ENCODE measurements at regions not wholly inside any gene's neighbourhood (a gene's known extent, or its start where the extent isn't known, plus 50 kb on each side); places are given as distances from the start of the nearest gene placed in this dataset.

GRCh38 chr1:232518349-232518748, 111.6 kb downstream of the SIPA1L2 start:
- no peak for DNase-seq

DNA sequence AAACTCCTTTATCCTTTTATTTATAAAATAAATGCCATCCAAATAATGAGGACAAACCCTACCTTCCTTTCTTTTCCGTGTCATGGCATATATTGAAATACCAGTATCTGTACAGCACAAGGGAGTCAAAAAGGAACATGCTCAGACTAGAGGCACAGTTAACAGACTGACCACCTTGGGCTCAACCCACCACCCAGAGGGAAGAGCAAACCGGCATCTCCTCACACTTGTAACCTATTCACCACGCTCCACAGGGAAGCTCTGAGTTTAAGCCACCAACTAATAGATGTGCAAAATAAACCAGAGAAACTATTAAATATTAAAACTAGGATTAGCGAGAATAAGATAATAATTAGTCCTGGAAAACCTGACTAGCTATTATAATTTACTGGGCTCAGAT, 112.7 kb downstream of the SIPA1L2 start:
- DNase-seq = no peak

- no peak for DNase-seq
Observed at GRCh38 chr1:232515706-232516105, 114.2 kb downstream of the SIPA1L2 start.

DNA sequence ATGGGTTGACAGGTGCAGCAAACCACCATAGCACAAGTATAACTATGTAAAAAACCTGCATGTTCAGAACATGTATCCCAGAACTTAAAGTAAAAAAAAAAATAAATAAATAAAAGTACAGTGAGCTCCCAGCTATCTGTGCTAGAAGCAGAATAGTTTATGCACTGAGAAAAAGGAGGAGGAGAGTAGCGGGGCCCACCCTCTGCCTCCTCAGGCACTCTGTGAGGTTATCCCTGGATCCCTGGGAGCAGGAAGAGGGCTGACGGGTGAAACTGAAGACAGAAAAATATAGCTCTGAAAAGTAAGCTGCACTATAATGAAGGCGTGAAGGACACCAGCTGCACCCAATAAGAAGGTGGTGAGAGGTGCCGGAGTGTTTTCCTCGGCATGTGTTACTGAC, 117.2 kb downstream of the SIPA1L2 start:
- DNase-seq = no peak

- DNase-seq = no peak
Observed at GRCh38 chr1:232511172-232511571, 118.8 kb downstream of the SIPA1L2 start.

DNA sequence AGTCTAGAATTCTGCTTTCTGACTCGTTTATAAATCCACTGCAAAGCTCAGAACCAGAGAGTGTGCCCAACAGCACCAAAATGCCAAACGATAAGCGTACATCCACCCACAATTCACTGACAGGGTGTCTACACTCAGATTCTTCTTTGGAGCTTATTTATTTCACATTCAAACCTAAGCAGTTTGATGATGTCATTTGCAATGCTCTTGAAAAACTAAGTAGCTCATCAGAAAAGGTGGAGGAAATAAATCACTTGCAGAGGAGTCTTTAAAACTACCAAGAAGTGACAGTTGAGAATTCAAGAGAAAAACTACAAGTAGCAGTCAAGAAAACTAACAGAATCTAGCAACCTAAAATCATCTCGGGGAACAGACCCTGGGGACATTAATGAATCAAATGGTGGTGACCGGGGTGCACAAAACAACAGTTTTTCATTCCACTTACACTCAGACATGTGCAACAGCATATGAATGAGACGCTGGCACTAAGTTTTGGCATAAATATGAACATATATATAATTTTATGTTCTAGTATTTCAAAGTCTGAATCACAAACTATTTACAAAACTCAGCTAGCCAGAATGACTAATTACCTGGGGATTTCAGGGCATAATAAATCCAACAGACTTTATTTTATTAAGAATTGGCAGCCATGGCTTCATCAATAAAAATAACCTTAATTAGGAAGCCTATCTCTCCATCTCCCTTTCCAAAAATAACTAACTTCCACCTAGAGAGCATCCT, 119.4 kb downstream of the SIPA1L2 start:
- DNase-seq = no peak

DNA sequence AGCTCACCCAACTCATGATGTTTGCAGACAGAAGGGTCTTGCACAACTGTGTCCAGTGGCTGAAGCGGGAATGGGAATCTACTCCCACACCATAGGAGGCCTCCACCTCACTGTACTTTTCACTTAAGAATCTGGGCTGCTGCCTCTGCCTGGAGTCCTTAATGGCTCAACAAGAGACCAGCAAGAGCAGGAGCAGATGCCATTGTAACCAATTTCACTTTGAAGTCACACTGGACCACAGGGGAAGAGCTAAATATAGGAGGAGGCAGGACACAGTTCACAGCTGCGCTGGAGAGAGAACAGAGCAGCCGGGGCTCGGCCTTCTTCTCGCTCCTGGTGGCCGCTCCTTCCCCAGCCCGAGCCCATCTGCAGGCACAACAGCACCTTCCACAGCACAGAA, 120.4 kb downstream of the SIPA1L2 start:
- no peak for DNase-seq

DNA sequence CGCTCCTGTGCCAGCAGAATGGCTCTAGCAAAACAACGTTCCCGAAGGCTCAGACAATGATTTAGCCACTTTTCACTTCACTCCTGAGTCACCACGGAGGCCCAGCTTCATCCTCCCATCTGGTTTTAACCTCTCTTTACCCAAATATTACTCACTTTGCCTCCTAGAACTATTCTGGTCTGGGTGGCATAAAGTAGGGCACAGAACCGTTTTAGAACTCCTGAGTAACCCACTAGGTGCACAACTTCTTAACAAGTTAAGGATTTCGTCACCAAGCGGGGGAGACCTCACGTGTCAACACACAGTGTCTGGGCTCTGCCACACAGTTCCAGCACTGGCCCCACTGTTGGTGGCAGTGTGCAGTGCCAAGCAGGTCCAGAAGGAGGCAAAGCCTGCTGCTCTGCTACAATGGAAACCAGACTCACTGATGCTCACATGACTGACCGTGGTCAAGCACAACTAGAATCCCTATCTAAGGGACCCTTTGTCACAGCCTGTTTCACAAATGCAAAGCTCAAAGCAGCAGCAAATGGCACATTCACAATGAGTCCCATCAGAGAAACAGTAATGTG, 121.7 kb downstream of the SIPA1L2 start:
- DNase-seq = no peak

- DNase-seq = no peak
Observed at GRCh38 chr1:232507571-232507970, 122.4 kb downstream of the SIPA1L2 start.

DNA sequence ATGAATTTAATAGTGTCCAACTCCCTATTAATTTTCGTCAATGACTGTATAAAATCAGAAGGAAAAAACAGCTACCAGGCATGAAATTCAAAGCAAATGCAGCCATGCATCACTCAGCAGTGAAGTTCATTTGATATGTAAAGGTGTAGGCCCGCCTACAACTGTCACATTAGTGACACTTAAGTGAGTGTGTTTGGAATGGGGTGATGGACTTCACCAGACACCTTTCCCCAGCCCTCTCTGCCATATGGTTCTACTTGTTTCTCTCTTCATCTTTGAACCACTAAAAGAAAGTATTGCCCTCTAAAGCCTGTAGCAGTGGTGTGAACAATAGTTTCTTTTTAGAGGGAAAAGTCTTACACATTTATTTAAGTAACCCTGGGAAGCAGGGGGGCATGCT, 124.0 kb downstream of the SIPA1L2 start:
- DNase-seq = no peak

DNA sequence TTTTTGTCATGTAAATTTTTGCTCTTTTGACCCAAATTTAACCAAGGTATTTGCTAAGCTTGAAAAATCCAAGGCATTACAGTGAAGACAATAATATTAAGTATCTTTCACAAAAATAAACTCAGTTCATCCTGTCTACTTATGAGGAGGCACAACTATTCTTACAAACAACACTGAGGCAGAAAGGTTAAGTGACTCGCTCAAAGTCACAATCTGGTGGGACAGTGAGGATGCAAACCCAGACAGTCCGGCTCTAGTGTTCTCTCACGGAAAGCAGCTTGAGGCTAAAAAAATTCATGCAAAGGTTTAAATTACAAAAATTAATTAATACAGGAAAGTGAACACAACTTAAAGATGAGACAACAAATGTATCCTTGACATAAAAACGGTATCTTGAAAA, 125.3 kb downstream of the SIPA1L2 start:
- DNase-seq = no peak

DNA sequence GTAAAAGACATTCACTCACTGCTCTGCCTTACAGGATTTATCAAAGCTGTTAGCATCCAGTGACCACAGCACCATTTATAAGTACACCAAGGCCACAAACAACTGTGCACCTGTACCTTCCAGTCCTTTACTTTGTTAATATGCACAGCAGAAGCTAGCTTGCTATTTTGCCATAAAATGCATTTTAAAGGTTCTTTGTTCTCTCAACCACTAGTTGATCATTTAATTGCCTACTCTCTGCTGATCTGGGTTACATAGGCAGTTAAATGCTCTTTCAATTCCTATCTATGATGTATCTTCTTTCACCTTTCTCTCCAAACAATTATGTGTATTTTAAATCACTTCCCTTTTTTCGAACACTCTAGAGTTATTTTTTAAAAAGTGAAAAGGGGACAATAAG, 126.4 kb downstream of the SIPA1L2 start:
- no peak for DNase-seq

- no peak for DNase-seq
Observed at GRCh38 chr1:232501854-232502253, 128.1 kb downstream of the SIPA1L2 start.

DNA sequence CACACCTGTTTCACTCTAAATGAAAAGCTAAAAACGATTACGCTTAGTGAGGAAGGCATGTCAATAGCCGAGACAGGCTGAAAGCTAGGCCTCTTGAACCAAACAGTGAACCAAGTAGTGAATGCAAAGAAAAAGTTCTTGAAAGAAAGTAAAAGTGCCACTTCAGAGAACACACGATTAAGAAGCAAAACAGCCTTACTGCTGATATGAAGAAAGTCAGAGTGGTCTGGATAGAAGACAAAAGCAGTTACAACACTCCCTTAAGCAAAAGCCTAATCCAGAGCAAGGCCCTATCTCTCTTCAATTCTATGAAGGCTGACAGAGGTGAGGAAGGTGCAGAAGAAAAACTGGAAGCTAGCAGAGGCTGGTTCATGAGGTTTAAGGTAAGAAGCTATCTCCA, 130.7 kb downstream of the SIPA1L2 start:
- no peak for DNase-seq

- DNase-seq = no peak
Observed at GRCh38 chr1:232493869-232494268, 136.1 kb downstream of the SIPA1L2 start.

GRCh38 chr1:232489256-232489655, 140.7 kb downstream of the SIPA1L2 start:
- DNase-seq = no peak

- no peak for DNase-seq
Observed at GRCh38 chr1:232487236-232487635, 142.7 kb downstream of the SIPA1L2 start.

- DNase-seq = no peak
Observed at GRCh38 chr1:232486454-232487207, 143.3 kb downstream of the SIPA1L2 start.

DNA sequence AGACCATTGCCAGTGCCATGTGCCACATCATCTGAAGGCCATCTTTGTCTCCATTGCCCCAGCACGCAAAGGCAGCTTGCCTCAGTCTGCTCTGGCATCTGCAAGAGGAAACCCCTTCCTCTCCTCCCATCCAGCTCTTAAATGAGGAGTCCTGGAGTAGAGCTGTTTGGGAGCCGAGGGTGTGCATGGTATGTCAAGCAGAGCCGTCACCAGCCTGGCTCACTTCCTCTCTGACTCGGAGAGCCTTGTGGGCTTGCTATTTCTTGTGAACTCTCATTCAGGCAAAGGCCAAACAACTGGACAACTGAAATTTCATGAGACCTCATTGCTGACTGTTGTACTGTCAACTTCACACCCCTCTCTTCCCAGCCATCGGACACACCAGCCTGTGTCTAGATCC, 143.9 kb downstream of the SIPA1L2 start:
- DNase-seq = no peak

- no peak for DNase-seq
Observed at GRCh38 chr1:232484856-232485255, 145.1 kb downstream of the SIPA1L2 start.

- no peak for DNase-seq
Observed at GRCh38 chr1:232483826-232484225, 146.1 kb downstream of the SIPA1L2 start.

DNA sequence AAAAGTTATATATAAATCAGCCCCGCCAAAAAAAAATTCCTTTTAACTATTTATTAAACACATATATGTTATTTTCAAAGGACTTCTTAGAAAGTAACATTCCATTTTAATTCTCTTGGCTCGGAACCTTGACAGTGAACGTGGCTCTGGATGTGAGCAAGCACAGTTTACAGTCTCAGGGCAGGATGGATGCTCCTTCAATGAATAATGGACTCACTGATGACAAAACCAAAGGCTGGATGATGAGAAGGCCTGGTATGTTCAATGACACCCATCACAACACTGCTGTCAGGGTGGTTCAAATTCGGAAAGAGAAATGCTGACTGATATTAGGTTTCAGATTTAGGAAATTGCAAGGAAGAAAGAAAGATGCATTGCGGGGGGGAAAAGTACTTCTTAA, 148.8 kb downstream of the SIPA1L2 start:
- no peak for DNase-seq

GRCh38 chr1:232477728-232478127, 152.2 kb downstream of the SIPA1L2 start:
- no peak for DNase-seq

DNA sequence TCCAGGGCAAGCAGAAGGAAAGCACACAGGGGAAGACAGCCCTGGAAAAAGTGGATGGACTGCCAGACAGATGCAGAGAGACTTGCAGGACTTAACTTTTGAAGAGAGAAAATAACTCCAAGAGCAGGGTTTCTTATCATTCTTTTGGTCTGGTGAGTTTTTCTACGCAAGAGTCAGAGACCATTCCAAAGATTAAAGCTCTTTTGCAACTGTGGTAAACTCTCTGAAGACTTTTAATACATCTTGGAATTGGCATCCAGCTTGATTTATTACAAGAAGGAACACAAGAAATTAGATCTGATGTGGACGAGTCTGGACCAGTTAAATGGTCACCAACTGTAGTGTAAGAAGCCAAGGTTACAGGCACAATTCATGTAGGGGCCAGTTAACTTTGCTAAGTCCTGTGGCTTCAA, 153.4 kb downstream of the SIPA1L2 start:
- DNase-seq = no peak

Measured in NCI-H2081 treated with DMSO at 0.1 percent for 48 hours (cell line).